Chondrocyte (in vitro differentiated cells): ENCODE measurements at regions not wholly inside any gene's neighbourhood (a gene's known extent, or its start where the extent isn't known, plus 50 kb on each side); places are given as distances from the start of the nearest gene placed in this dataset.
A peak's percentile ranks its signal among the peaks of the same experiment; 100 is the strongest.

ENCODE experiments used
- DNase-seq: peaks from one replicate; pipeline ENCODE4 v3.0.0; 2021; ENCODE audit warnings: mixed read lengths, low spot score
- H3K27ac Mint-ChIP-seq: one replicate; pipeline ENCODE4 v1.8.0; 2021; ENCODE audit warnings: mild to moderate bottlenecking, moderate library complexity, mixed read lengths; ENCODE audit not compliant: unreplicated experiment
- H3K27me3 Mint-ChIP-seq: 2 replicates; pipeline ENCODE4 v1.8.0; 2021; ENCODE audit warnings: low read depth, mixed read lengths
- H3K36me3 Mint-ChIP-seq: 2 replicates; pipeline ENCODE4 v1.8.0; 2021; ENCODE audit warnings: low read depth, mixed read lengths
- H3K4me1 Mint-ChIP-seq: 2 replicates; pipeline ENCODE4 v1.8.0; 2021; ENCODE audit warnings: low read depth, mild to moderate bottlenecking, mixed read lengths
- H3K4me3 Mint-ChIP-seq: one replicate; pipeline ENCODE4 v1.8.0; 2021; ENCODE audit warnings: mild to moderate bottlenecking, moderate library complexity, mixed read lengths; ENCODE audit not compliant: unreplicated experiment
- H3K9me3 Mint-ChIP-seq: 2 replicates; pipeline ENCODE4 v1.8.0; 2021; ENCODE audit warnings: low read depth, mixed read lengths
- CTCF ChIP-seq: fragments of 200-600 bp; sonication (generic); IDR thresholded peaks from 2 replicates; pipeline ENCODE4 v1.5.0; 2021; ENCODE audit warnings: antibody characterized with exemption, mild to moderate bottlenecking, moderate library complexity

- H3K27ac Mint-ChIP-seq = no peak overlapping the region
- no peaks in the 10 kb centered on the region for H3K27me3 Mint-ChIP-seq
- H3K4me1 Mint-ChIP-seq = peaks cover 40% of the 10 kb centered on the region
- H3K9me3 Mint-ChIP-seq = peaks cover 3% of the 10 kb centered on the region
- no peak overlapping the region for H3K4me3 Mint-ChIP-seq
- no peak for DNase-seq
- TF ChIP-seq CTCF = no peak
- H3K36me3 Mint-ChIP-seq = peaks cover 2% of the 10 kb centered on the region
Measured at GRCh38 chr4:107203733-107204132, 167.6 kb upstream of the DKK2 start.

- Mint-ChIP-seq H3K4me1 (peaks cover 41% of the 10 kb centered on the region), H3K27me3 (no peaks in the 10 kb centered on the region), H3K9me3 (peaks cover 3% of the 10 kb centered on the region), H3K27ac (peak overlapping the region; percentile 74), H3K4me3 (no peak overlapping the region), H3K36me3 (peaks cover 2% of the 10 kb centered on the region)
- no peak for DNase-seq
- TF ChIP-seq CTCF = no peak
Measured at GRCh38 chr4:107202744-107203143, 166.6 kb upstream of the DKK2 start.

- Mint-ChIP-seq H3K36me3 (peaks cover 2% of the 10 kb centered on the region), H3K4me3 (no peak overlapping the region), H3K27me3 (no peaks in the 10 kb centered on the region), H3K4me1 (peaks cover 42% of the 10 kb centered on the region), H3K27ac (no peak overlapping the region), H3K9me3 (peaks cover 9% of the 10 kb centered on the region)
- no peak for TF ChIP-seq CTCF
- no peak for DNase-seq
Measured at GRCh38 chr4:107197121-107197520, 161.0 kb upstream of the DKK2 start.

GRCh38 chr4:107196312-107196711 lies 160.2 kb upstream of the DKK2 start:
- H3K27ac Mint-ChIP-seq = peak overlapping the region; percentile 1
- peaks cover 14% of the 10 kb centered on the region for H3K9me3 Mint-ChIP-seq

GRCh38 chr4:107194005-107194404 lies 157.9 kb upstream of the DKK2 start:
- Mint-ChIP-seq H3K36me3 (no peaks in the 10 kb centered on the region), H3K4me1 (peaks cover 33% of the 10 kb centered on the region), H3K27ac (no peak overlapping the region), H3K27me3 (no peaks in the 10 kb centered on the region), H3K4me3 (no peak overlapping the region), H3K9me3 (peaks cover 12% of the 10 kb centered on the region)
- DNase-seq = no peak
- TF ChIP-seq CTCF = no peak

More at GRCh38 chr4:107196312-107196711, 160.2 kb upstream of the DKK2 start:
- no peak for TF ChIP-seq CTCF
- no peaks in the 10 kb centered on the region for H3K27me3 Mint-ChIP-seq
- H3K36me3 Mint-ChIP-seq = peaks cover 2% of the 10 kb centered on the region
- H3K4me1 Mint-ChIP-seq = peaks cover 33% of the 10 kb centered on the region
- H3K4me3 Mint-ChIP-seq = no peak overlapping the region
- DNase-seq = no peak
